HG03095 (cell line): ENCODE measurements at regions not wholly inside any gene's neighbourhood (a gene's known extent, or its start where the extent isn't known, plus 50 kb on each side); places are given as distances from the start of the nearest gene placed in this dataset.
"Not testable (repeated sequence)": the region's sequence is repeated elsewhere in the genome, so short reads cannot be mapped to it uniquely, and the experiment has no call there.

Experiments
- ATAC-seq: cut with Tn5 transposase; IDR thresholded peaks from one replicate; pipeline ENCODE4 v1.9.1; 2021; ENCODE audit warnings: moderate library complexity; ENCODE audit not compliant: unreplicated experiment

GRCh38 chr2:37757456-37757855, 86.0 kb upstream of the CDC42EP3 start:
- ATAC-seq = not testable (repeated sequence)

GRCh38 chr2:37758141-37758601, 86.7 kb upstream of the CDC42EP3 start:
- not testable (repeated sequence) for ATAC-seq

- ATAC-seq = not testable (repeated sequence)
Observed at GRCh38 chr2:37759989-37760388, 88.5 kb upstream of the CDC42EP3 start.

GRCh38 chr2:37760471-37760870, 89.0 kb upstream of the CDC42EP3 start:
- ATAC-seq = no peak

- ATAC-seq = not testable (repeated sequence)
Observed at GRCh38 chr2:37762281-37762680, 90.8 kb upstream of the CDC42EP3 start.

- no peak for ATAC-seq
Observed at GRCh38 chr2:37764739-37765138, 93.3 kb upstream of the CDC42EP3 start.

GRCh38 chr2:37766106-37766505, 94.7 kb upstream of the CDC42EP3 start:
- no peak for ATAC-seq

- ATAC-seq = no peak
Observed at GRCh38 chr2:37767046-37767445, 95.6 kb upstream of the CDC42EP3 start.

GRCh38 chr2:37767959-37768925, 96.8 kb upstream of the CDC42EP3 start:
- ATAC-seq = no peak

- no peak for ATAC-seq
Observed at GRCh38 chr2:37769551-37769950, 98.1 kb upstream of the CDC42EP3 start.

- no peak for ATAC-seq
Observed at GRCh38 chr2:37770797-37771196, 99.4 kb upstream of the CDC42EP3 start.

- ATAC-seq = no peak
Observed at GRCh38 chr2:37771600-37772088, 100.2 kb upstream of the CDC42EP3 start.

GRCh38 chr2:37773371-37774130, 102.1 kb upstream of the CDC42EP3 start:
- ATAC-seq = no peak

- ATAC-seq = not testable (repeated sequence)
Observed at GRCh38 chr2:37774171-37774944, 102.9 kb upstream of the CDC42EP3 start.

- ATAC-seq = no peak
Observed at GRCh38 chr2:37774976-37775907, 103.8 kb upstream of the CDC42EP3 start.

- ATAC-seq = no peak
Observed at GRCh38 chr2:37775908-37776250, 104.4 kb upstream of the CDC42EP3 start.

GRCh38 chr2:37776487-37776886, 105.0 kb upstream of the CDC42EP3 start:
- ATAC-seq = no peak

- no peak for ATAC-seq
Observed at GRCh38 chr2:37779139-37779538, 107.7 kb upstream of the CDC42EP3 start.

- no peak for ATAC-seq
Observed at GRCh38 chr2:37779611-37780386, 108.4 kb upstream of the CDC42EP3 start.
